ENCODE measurements at regions not wholly inside any gene's neighbourhood (a gene's known extent, or its start where the extent isn't known, plus 50 kb on each side); places are given as distances from the start of the nearest gene placed in this dataset.

- H3K4me1 ChIP-seq: no peaks in the 10 kb centered on the region
- no peaks in the 10 kb centered on the region for H3K9me3 ChIP-seq
- DNase-seq (ENCODE audit: low read depth in 1 of 2, low spot score in 1 of 2) (no peak), FAIRE-seq (no peak), ATAC-seq (no peak)
- TF ChIP-seq RFX5 (IDR thresholded peaks at IDR 0.05) (no peak), HOXB13 (CRISPR knock-in tag; IDR thresholded peaks at IDR 0.05; ENCODE audit: low read depth) (no peak), RCOR1 (IDR thresholded peaks at IDR 0.05; ENCODE audit: low read depth, low read length) (no peak), ATOH8 (CRISPR knock-in tag; IDR thresholded peaks at IDR 0.05; ENCODE audit: low read depth) (no peak), CHD4 (IDR thresholded peaks at IDR 0.05; ENCODE audit: borderline replicate concordance) (no peak)
- TF ChIP-seq, protein P1, sequence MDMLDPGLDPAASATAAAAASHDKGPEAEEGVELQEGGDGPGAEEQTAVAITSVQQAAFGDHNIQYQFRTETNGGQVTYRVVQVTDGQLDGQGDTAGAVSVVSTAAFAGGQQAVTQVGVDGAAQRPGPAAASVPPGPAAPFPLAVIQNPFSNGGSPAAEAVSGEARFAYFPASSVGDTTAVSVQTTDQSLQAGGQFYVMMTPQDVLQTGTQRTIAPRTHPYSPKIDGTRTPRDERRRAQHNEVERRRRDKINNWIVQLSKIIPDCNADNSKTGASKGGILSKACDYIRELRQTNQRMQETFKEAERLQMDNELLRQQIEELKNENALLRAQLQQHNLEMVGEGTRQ (IDR thresholded peaks at IDR 0.05): no peak
- TF ChIP-seq, protein P2, sequence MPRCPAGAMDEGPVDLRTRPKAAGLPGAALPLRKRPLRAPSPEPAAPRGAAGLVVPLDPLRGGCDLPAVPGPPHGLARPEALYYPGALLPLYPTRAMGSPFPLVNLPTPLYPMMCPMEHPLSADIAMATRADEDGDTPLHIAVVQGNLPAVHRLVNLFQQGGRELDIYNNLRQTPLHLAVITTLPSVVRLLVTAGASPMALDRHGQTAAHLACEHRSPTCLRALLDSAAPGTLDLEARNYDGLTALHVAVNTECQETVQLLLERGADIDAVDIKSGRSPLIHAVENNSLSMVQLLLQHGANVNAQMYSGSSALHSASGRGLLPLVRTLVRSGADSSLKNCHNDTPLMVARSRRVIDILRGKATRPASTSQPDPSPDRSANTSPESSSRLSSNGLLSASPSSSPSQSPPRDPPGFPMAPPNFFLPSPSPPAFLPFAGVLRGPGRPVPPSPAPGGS (IDR thresholded peaks at IDR 0.05): no peak
- WGBS (ENCODE audit: missing lambda C conversion rate): 49% methylated on average over 11 of the region's 11 CpGs
- H3K27ac ChIP-seq: no peak overlapping the region
- no peak overlapping the region for H3K4me2 ChIP-seq
- POLR2A ChIA-PET: no interaction called here
- H3K4me3 ChIP-seq: no peak overlapping the region
- CTCF ChIA-PET: no interaction called here
Observed at GRCh38 chrX:794311-794710, 163.7 kb downstream of the SHOX start.

DNA sequence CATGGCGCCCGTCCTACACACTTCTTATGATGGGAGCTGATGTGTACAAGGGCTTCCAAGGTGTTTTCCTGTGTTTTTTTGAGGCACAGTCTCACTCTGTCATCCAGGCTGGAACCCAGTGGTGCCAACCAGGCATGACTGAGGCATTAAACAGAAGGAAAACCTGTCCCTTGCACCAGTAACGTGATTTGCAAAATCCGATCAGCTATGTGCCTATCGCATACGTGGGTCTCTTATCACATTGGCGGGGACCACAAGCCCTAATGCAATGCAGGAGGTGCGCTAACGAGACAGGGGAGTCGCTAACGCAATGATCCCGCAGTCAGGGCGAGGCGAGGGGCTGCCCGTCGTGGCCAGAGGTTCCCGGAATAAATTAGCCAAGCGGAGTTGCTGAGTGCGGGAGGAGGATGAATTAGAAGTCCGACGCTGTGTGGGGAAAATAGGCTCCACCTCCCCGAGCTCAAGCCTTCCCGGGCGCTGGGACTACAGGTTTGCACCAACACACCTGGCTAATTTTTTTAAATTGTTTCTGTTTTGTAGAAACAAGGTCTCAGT lies 162.7 kb downstream of the SHOX start:
- Histone ChIP-seq H3K4me3 (no peak overlapping the region), H3K9me3 (no peaks in the 10 kb centered on the region), H3K4me1 (no peaks in the 10 kb centered on the region), H3K27ac (no peak overlapping the region), H3K4me2 (no peak overlapping the region)
- no peak for FAIRE-seq
- POLR2A ChIA-PET: no interaction called here
- no peak for DNase-seq (ENCODE audit: low read depth in 1 of 2, low spot score in 1 of 2)
- ATAC-seq: no peak
- WGBS (ENCODE audit: missing lambda C conversion rate): 52% methylated on average over 24 of the region's 24 CpGs
- no peak for TF ChIP-seq RAD21 (conservative IDR thresholded peaks at IDR 0.05 in 1 of 2, IDR thresholded peaks at IDR 0.05 in 1 of 2)
- TF ChIP-seq HMGXB4 (CRISPR knock-in tag; IDR thresholded peaks at IDR 0.05; ENCODE audit: borderline replicate concordance): no peak
- TF ChIP-seq SMC3 (IDR thresholded peaks at IDR 0.05): no peak
- TF ChIP-seq HOXA7 (CRISPR knock-in tag; IDR thresholded peaks at IDR 0.05): no peak
- no peak for TF ChIP-seq NFE2L2 (conservative IDR thresholded peaks at IDR 0.05; ENCODE audit: low read length)
- no peak for TF ChIP-seq ZC3H11A (IDR thresholded peaks at IDR 0.05)
- TF ChIP-seq, protein P2 (IDR thresholded peaks at IDR 0.05): no peak
- TF ChIP-seq RFX5 (IDR thresholded peaks at IDR 0.05): no peak
- TF ChIP-seq, protein P3, sequence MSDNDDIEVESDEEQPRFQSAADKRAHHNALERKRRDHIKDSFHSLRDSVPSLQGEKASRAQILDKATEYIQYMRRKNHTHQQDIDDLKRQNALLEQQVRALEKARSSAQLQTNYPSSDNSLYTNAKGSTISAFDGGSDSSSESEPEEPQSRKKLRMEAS (IDR thresholded peaks at IDR 0.05): no peak
- TF ChIP-seq BHLHE40 (IDR thresholded peaks at IDR 0.05; ENCODE audit: low read depth, low read length): no peak
- TF ChIP-seq HDAC2 (IDR thresholded peaks at IDR 0.05): no peak
- CTCF ChIA-PET: no interaction called here

DNA sequence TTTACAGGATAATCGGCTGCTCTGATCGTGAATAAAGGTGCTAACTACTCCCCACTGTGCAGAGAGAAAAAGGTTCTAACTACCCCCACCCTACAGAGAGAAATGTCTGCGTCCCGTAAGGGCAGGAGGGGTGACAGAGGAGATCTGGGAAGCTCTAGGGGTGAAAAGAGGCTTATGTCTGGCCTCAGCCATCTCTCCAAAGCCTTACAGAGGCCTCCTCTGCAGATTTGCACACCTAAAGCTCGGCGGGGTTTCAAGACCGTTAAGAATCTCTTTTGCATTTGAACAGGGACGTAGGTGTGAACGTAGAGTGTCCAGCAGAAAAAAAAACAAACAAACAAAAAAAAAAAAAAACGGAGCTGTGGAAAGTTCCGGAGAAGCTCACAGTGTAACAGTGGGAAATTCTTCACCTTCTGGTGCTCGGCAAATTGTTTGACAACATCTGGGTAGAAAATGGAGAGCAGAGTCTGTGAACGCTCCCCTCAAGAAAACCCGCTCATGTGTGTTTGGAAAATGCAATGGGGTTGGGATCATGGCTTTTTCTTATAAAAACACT lies 161.0 kb downstream of the SHOX start:
- POLR2A ChIA-PET: no interaction called here
- Histone ChIP-seq H3K4me3 (no peak overlapping the region), H3K27ac (no peak overlapping the region), H3K9me3 (no peaks in the 10 kb centered on the region), H3K4me2 (no peak overlapping the region), H3K4me1 (no peaks in the 10 kb centered on the region)
- no peak for DNase-seq (ENCODE audit: low read depth in 1 of 2, low spot score in 1 of 2)
- WGBS (ENCODE audit: missing lambda C conversion rate): 54% methylated on average over 14 of the region's 14 CpGs
- ATAC-seq: no peak
- CTCF ChIA-PET: no interaction called here
- no peak for FAIRE-seq
- TF ChIP-seq, protein P4, sequence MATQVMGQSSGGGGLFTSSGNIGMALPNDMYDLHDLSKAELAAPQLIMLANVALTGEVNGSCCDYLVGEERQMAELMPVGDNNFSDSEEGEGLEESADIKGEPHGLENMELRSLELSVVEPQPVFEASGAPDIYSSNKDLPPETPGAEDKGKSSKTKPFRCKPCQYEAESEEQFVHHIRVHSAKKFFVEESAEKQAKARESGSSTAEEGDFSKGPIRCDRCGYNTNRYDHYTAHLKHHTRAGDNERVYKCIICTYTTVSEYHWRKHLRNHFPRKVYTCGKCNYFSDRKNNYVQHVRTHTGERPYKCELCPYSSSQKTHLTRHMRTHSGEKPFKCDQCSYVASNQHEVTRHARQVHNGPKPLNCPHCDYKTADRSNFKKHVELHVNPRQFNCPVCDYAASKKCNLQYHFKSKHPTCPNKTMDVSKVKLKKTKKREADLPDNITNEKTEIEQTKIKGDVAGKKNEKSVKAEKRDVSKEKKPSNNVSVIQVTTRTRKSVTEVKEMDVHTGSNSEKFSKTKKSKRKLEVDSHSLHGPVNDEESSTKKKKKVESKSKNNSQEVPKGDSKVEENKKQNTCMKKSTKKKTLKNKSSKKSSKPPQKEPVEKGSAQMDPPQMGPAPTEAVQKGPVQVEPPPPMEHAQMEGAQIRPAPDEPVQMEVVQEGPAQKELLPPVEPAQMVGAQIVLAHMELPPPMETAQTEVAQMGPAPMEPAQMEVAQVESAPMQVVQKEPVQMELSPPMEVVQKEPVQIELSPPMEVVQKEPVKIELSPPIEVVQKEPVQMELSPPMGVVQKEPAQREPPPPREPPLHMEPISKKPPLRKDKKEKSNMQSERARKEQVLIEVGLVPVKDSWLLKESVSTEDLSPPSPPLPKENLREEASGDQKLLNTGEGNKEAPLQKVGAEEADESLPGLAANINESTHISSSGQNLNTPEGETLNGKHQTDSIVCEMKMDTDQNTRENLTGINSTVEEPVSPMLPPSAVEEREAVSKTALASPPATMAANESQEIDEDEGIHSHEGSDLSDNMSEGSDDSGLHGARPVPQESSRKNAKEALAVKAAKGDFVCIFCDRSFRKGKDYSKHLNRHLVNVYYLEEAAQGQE (IDR thresholded peaks at IDR 0.05): no peak
- TF ChIP-seq CHD4 (IDR thresholded peaks at IDR 0.05; ENCODE audit: borderline replicate concordance) (no peak), ATOH8 (CRISPR knock-in tag; IDR thresholded peaks at IDR 0.05; ENCODE audit: low read depth) (no peak), HDAC2 (IDR thresholded peaks at IDR 0.05) (no peak), KDM1A (IDR thresholded peaks at IDR 0.05; ENCODE audit: low read depth) (no peak)
- TF ChIP-seq, protein P5, sequence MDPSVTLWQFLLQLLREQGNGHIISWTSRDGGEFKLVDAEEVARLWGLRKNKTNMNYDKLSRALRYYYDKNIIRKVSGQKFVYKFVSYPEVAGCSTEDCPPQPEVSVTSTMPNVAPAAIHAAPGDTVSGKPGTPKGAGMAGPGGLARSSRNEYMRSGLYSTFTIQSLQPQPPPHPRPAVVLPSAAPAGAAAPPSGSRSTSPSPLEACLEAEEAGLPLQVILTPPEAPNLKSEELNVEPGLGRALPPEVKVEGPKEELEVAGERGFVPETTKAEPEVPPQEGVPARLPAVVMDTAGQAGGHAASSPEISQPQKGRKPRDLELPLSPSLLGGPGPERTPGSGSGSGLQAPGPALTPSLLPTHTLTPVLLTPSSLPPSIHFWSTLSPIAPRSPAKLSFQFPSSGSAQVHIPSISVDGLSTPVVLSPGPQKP (IDR thresholded peaks at IDR 0.05; ENCODE audit: low read depth, low read length): no peak
